ENCODE measurements at regions not wholly inside any gene's neighbourhood (a gene's known extent, or its start where the extent isn't known, plus 50 kb on each side); places are given as distances from the start of the nearest gene placed in this dataset.

- TF ChIP-seq TAF1 (IDR thresholded peaks at IDR 0.05; ENCODE audit: borderline replicate concordance, insufficient read depth, low read length) (no peak), POLR2AphosphoS5 (IDR thresholded peaks at IDR 0.05; ENCODE audit: low read depth, low read length) (no peak), REST (IDR thresholded peaks at IDR 0.05; ENCODE audit: insufficient read depth in 1 of 2, low read depth in 2 of 2, low read length in 2 of 2) (no peak), SIN3A (IDR thresholded peaks at IDR 0.05; ENCODE audit: borderline replicate concordance, insufficient read depth, low read length) (no peak), FOXP2 (optimal IDR thresholded peaks at IDR 0.05; ENCODE audit: borderline replicate concordance, extremely low read depth, extremely low read length, insufficient read depth) (no peak)
These were observed 103.0 kb downstream of the VCPKMT start for GRCh38 chr14:50013198-50013918.

All from PFSK-1 (cell line).